Thoracic aorta (tissue), 2 donors: ENCODE measurements at regions not wholly inside any gene's neighbourhood (a gene's known extent, or its start where the extent isn't known, plus 50 kb on each side); places are given as distances from the start of the nearest gene placed in this dataset.

Source experiments
- ATAC-seq: fragments of 150-250 bp; one replicate; pipeline ENCODE4 v1.8.0; 2017; ENCODE audit warnings: low read depth; ENCODE audit not compliant: insufficient number of reproducible peaks, low FRiP score
- DNase-seq: peaks from one replicate; pipeline ENCODE4 v3.0.0-alpha.2; 2020; ENCODE audit warnings: low spot score
- H3K27ac ChIP-seq, 2 donors: fragments of 200-600 bp; sonication (generic); 1 replicate in 1 of 2; 2 replicates in 1 of 2; pipeline ENCODE4 v1.5.1; 2016; ENCODE audit warnings: mild to moderate bottlenecking in 2 of 2, moderate library complexity in 2 of 2
- H3K27me3 ChIP-seq: fragments of 200-600 bp; sonication (generic); replicated peaks from 2 replicates; pipeline ENCODE4 v1.6.0; 2016; ENCODE audit warnings: mild to moderate bottlenecking; ENCODE audit not compliant: insufficient read depth
- H3K36me3 ChIP-seq: fragments of 200-600 bp; sonication (generic); one replicate; pipeline ENCODE4 v1.5.1; 2016
- H3K4me1 ChIP-seq, 2 donors: fragments of 200-600 bp; sonication (generic); 1 replicate in 1 of 2; 2 replicates in 1 of 2; pipeline versions ENCODE4 v1.5.1 to v1.6.0; 2016; ENCODE audit warnings: low read depth in 2 of 2, mild to moderate bottlenecking in 1 of 2; ENCODE audit not compliant: control insufficient read depth in 1 of 2
- H3K4me3 ChIP-seq: fragments of 200-600 bp; sonication (generic); 2 replicates; pipeline ENCODE4 v1.5.1; 2016; ENCODE audit warnings: mild to moderate bottlenecking
- H3K9me3 ChIP-seq: fragments of 200-600 bp; sonication (generic); 2 replicates; pipeline ENCODE4 v1.5.1; 2016
- TF ChIP-seq, protein P1 (sequence below): fragments of 200-600 bp; sonication (generic); IDR thresholded peaks from one replicate; pipeline ENCODE4 v1.5.1; 2019; ENCODE audit warnings: antibody characterized with exemption

DNA sequence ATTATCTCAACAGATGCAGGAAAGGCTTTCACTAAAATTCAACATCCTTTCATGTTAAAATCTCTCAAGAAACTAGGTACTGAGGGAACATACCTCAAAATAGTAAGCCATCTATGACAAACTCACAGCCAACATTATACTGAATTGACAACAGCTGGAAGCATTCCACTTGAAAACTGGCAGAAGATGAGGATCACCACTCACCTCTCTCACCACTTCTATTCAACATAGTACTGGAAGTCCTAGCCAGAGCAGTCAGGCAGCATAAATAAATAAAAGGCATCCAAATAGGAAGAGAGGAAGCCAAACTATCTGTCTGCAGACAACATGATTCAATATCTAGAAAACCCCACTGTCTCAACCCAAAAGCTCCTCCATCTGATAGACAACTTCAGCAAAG lies 203.6 kb upstream of the GRAMD2B start:
- H3K36me3 ChIP-seq: no peaks in the 10 kb centered on the region
- no peak for ATAC-seq

DNA sequence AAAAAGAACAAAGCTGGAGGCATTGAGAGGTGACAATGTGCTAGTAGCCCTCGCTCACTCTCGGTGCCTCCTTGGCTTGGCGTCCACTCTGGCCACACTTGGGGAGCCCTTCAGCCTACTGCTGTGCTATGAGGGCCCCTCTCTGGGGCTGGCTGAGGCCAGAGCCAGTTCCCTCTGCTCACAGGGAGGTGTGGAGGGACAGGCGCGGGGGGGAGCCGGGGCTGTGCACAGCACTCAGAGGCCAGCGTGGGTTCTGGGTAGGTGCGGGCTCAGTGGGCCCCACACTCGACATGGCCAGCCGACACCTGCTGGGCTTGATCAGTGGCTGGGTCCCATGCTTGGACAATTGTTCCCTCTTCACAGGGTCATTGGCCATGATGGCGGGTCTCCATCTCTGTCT lies 202.5 kb upstream of the GRAMD2B start:
- H3K9me3 ChIP-seq: peaks cover 3% of the 10 kb centered on the region
- TF ChIP-seq, protein P1, sequence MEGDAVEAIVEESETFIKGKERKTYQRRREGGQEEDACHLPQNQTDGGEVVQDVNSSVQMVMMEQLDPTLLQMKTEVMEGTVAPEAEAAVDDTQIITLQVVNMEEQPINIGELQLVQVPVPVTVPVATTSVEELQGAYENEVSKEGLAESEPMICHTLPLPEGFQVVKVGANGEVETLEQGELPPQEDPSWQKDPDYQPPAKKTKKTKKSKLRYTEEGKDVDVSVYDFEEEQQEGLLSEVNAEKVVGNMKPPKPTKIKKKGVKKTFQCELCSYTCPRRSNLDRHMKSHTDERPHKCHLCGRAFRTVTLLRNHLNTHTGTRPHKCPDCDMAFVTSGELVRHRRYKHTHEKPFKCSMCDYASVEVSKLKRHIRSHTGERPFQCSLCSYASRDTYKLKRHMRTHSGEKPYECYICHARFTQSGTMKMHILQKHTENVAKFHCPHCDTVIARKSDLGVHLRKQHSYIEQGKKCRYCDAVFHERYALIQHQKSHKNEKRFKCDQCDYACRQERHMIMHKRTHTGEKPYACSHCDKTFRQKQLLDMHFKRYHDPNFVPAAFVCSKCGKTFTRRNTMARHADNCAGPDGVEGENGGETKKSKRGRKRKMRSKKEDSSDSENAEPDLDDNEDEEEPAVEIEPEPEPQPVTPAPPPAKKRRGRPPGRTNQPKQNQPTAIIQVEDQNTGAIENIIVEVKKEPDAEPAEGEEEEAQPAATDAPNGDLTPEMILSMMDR: no peak
- DNase-seq (no peak), ATAC-seq (no peak)
- H3K4me1 ChIP-seq: no peaks in the 10 kb centered on the region
- no peak overlapping the region for H3K4me3 ChIP-seq
- no peak overlapping the region for H3K27ac ChIP-seq
- no peaks in the 10 kb centered on the region for H3K27me3 ChIP-seq
- H3K36me3 ChIP-seq: no peaks in the 10 kb centered on the region

More for the DNA sequence above, 203.6 kb upstream of the GRAMD2B start:
- Histone ChIP-seq H3K27me3 (no peaks in the 10 kb centered on the region), H3K27ac (no peak overlapping the region), H3K4me3 (no peak overlapping the region), H3K9me3 (peaks cover 3% of the 10 kb centered on the region), H3K4me1 (no peaks in the 10 kb centered on the region)
- TF ChIP-seq, protein P1: no peak
- DNase-seq: no peak

- no peak for ATAC-seq
- Histone ChIP-seq H3K4me1 (no peaks in the 10 kb centered on the region), H3K36me3 (no peaks in the 10 kb centered on the region), H3K27ac (no peak overlapping the region), H3K9me3 (no peaks in the 10 kb centered on the region), H3K4me3 (no peak overlapping the region), H3K27me3 (no peaks in the 10 kb centered on the region)
- TF ChIP-seq, protein P1: no peak
- no peak for DNase-seq
These were observed 194.3 kb upstream of the GRAMD2B start for GRCh38 chr5:126228934-126229333.

GRCh38 chr5:126233256-126233655 lies 190.0 kb upstream of the GRAMD2B start:
- DNase-seq: no peak
- no peak for ATAC-seq
- Histone ChIP-seq H3K27me3 (no peaks in the 10 kb centered on the region), H3K27ac (no peak overlapping the region), H3K4me1 (no peaks in the 10 kb centered on the region), H3K4me3 (no peak overlapping the region), H3K9me3 (no peaks in the 10 kb centered on the region), H3K36me3 (no peaks in the 10 kb centered on the region)
- TF ChIP-seq, protein P1: no peak

DNA sequence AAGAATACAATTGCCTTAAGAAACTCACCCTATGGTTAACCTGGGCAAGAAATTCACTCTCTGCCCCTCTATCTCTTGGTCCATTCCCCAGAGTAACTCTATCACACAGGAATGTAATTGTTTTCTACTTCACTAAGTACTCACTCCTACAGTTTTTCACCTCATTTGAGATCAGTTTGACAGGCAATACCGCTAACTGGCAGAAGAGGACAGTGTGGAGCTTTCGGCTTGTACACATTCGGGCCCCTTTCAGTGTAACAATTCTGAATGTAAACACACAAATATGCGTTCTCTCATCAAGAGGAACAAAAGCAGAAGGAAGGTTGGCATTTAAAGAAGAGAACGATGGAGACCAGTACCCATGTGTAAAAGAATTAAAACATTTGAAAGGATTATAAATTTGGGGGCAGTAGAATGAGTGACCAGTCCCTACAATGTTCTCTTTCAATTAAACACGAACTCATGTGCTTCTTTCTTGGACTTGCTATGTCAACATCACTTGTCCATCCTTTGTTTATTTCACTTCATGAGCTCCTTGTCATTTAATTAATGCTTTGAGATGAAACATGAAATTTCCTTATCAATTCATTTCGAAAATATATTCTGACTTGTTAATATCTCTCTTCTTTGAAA lies 188.5 kb upstream of the GRAMD2B start:
- Histone ChIP-seq H3K9me3 (no peaks in the 10 kb centered on the region), H3K27me3 (no peaks in the 10 kb centered on the region), H3K4me1 (no peaks in the 10 kb centered on the region), H3K27ac (no peak overlapping the region), H3K36me3 (no peaks in the 10 kb centered on the region), H3K4me3 (no peak overlapping the region)
- no peak for ATAC-seq
- TF ChIP-seq, protein P1: no peak
- no peak for DNase-seq
